LNCAP (cell line): ENCODE measurements at regions not wholly inside any gene's neighbourhood (a gene's known extent, or its start where the extent isn't known, plus 50 kb on each side); places are given as distances from the start of the nearest gene placed in this dataset.

ENCODE experiments used
- CTCF ChIP-seq: fragments of 450-650 bp; IDR thresholded peaks from 2 replicates; pipeline ENCODE4 v1.5.1; 2017; ENCODE audit warnings: mild to moderate bottlenecking

DNA sequence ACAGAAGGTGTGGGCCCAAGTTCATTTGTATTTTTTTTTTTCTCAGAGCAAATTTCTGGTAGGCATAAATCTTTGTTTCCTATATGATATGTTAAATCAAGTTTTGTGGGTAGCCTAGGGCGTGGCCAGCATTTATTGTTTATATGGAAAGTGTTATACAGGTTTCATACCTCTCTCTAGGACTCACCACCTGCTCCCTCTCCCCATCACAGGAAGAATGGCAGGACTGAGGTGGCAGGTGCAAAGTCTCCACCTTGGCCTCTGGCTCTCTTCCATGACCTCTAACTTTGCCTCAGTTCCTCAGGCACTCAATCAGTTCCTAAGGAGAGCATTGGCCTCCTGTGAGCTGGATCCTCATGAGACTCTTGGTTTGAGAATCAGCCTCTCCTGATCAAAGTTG is 172.3 kb upstream of the TSC22D1 start:
- TF ChIP-seq CTCF: no peak

- no peak for TF ChIP-seq CTCF
These were observed 171.0 kb upstream of the TSC22D1 start for GRCh38 chr13:44747179-44747578.

DNA sequence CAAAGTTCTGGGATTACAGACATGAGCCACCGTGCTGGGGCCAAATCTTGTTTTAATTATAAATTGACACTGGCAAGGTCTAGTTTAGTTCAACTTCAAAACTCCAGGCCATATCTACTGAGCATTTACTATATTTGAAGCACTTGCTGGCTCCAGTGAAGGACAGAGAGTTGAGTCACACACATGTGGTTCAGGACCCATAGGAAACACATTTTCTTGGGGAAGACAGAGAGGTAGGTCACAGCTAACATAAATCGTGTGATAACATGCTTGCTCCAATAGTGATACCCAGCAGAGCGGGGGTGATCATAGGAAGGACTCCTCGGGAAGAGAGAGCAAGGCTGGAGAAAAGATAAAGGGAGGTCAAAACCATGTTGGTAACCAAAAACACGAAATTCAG is 170.6 kb upstream of the TSC22D1 start:
- TF ChIP-seq CTCF: no peak

DNA sequence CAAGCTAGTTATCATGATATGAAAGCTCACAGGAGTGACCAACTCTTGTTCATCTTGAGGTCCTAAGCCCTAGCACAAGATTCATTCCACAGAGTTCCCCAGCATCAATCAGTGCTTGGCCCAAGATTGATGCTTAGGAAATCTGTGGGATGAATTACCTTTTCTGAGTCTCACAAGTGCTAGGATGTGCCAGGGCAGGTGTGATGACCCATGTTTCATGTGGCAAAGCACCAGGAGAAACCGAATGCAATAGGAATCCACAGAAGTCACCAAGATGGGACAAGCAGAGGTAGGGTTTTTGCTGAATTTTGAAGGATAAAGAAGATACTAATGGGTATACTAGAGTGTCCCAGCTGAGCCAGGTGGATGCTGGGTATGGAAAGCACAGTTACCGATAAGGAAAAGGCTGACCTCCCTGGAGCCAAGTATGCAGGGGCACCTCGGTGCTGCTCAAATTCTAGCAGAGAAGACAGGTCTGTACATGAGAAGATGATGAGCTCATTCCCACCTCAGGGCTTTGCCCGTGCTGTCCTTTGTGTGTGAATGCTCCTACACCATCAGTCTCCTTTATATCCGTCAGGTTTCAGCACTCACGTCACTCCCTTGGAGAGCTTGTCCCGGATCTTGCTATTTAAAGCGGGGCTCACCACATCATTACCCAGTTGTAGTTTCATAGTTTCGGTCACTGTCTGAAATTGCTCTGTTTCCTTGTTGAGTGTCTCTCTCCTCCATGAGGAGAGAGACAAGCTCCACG is 168.9 kb upstream of the TSC22D1 start:
- no peak for TF ChIP-seq CTCF

DNA sequence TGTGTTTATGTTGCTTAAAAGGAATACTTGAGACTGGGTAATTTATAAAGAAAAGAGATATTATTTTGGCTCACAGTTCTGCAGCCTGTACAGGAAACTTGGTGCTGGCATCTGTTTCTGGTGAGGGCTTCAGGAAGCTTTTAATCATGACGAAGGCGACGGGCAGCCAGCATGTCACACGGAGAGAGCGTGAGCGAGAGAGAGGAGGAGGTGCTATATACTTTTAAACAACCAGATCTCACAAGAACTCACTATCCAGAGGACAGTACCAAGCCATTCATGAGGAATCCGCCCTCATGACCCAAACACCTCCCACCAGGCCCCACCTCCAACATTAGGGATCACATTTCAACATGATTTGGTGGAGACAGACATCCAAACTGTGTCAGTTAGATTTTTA is 163.4 kb upstream of the TSC22D1 start:
- TF ChIP-seq CTCF: no peak

DNA sequence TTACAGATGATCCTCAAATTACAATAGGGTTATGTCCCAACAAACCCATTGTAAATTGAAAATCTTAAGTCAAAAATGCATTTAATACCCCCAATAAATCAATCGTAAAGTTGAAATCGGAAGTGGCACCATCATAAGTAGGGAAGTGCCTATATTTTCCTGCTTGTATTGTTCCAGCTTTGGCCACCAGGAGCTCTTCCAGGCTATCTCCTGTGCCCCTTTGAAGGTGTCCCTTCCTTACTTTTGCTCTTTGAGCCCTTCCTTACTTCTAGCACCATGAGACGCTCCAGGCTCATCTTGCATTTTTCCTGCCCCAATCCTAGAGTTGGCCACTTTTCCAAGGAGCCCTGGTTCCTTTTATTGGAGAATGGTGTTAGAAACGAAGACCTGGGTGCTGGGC is 163.0 kb upstream of the TSC22D1 start:
- TF ChIP-seq CTCF: no peak

- TF ChIP-seq CTCF: no peak
These were observed 162.3 kb upstream of the TSC22D1 start for GRCh38 chr13:44738463-44738862.

DNA sequence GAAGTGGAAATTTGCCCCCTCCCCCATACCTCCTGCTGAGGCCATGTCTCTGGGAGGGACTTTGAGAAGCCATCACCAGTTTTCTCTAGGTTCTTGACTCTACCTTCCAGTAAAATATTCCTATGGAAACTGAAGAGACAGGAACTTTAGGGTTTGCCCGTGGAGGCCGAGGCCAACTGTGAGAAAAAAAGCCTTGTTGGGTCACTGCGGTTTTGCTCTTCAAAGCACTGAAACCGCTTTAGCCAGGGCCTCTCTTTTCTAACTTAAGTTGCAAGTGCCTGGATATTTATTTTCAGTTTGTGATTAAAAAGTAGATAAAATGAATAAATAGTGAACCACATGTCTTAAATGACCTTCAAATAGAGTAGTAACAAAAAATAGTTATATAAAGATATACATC is 159.7 kb upstream of the TSC22D1 start:
- no peak for TF ChIP-seq CTCF
